Ascending aorta (tissue), 2 donors: ENCODE measurements at regions not wholly inside any gene's neighbourhood (a gene's known extent, or its start where the extent isn't known, plus 50 kb on each side); places are given as distances from the start of the nearest gene placed in this dataset.

Experiments used
- DNase-seq, 2 donors: peaks; one replicate each; pipeline ENCODE4 v3.0.0-alpha.2; 2019; ENCODE audit warnings: low spot score in 2 of 2
- H3K27ac ChIP-seq, 2 donors: fragments of 200-600 bp; sonication (generic); one replicate each; pipeline ENCODE4 v1.5.1; 2016 to 2017; ENCODE audit warnings: mild to moderate bottlenecking in 1 of 2
- H3K27me3 ChIP-seq: fragments of 200-600 bp; sonication (generic); one replicate; pipeline ENCODE4 v1.5.1; 2017
- H3K36me3 ChIP-seq, 2 donors: fragments of 200-600 bp; sonication (generic); one replicate each; pipeline ENCODE4 v1.5.1; 2016
- H3K4me1 ChIP-seq, 2 donors: fragments of 200-600 bp; sonication (generic); one replicate each; pipeline ENCODE4 v1.5.1; 2016 to 2017; ENCODE audit warnings: mild to moderate bottlenecking in 1 of 2
- H3K4me3 ChIP-seq, 2 donors: fragments of 200-600 bp; sonication (generic); one replicate each; pipeline ENCODE4 v1.5.1; 2016 to 2017; ENCODE audit warnings: mild to moderate bottlenecking in 1 of 2
- H3K9me3 ChIP-seq, 2 donors: fragments of 200-600 bp; sonication (generic); one replicate each; pipeline ENCODE4 v1.5.1; 2016
- intact Hi-C: fragments of 100-400 bp; cut with DNase I; formaldehyde crosslinking; loops from one replicate; pipeline ENCODE4 v1.15.1; 2023
- TF ChIP-seq, protein P1 (sequence below), 3 experiments: fragments of 200-600 bp in 2 of 3; fragments of 450-650 bp in 1 of 3; sonication (generic) in 2 of 3; IDR thresholded peaks; one replicate each; pipeline ENCODE4 v1.5.1; 2016 to 2019; ENCODE audit warnings: antibody characterized with exemption in 3 of 3, mild to moderate bottlenecking in 1 of 3, moderate library complexity in 1 of 3

DNA sequence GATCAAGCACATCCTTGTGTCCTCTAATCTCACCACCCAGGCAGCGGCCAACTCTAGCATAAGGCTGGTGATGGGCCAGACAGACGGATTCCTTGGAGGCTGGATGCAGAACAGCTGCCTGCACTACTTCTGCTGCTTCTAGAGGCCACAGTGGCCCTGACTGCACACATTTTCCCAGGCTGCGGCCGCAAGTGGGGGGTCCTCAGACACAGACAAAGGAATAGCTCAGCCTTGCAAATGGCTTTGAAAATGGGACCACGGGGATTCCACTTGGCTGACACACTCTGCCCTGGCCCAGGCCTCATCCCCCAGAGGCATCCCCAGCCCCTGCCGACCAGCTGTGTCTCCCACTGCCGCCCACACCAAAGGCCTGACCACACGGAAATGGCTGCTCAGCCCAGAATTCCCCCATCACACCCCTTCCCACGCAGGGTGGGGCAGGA lies 540.8 kb downstream of the BNC2 start:
- intact Hi-C loops, result no loop called here
- H3K4me1 ChIP-seq, result no peaks in the 10 kb centered on the region
- H3K27me3 ChIP-seq, result no peaks in the 10 kb centered on the region
- H3K4me3 ChIP-seq, result no peak overlapping the region
- TF ChIP-seq, protein P1, sequence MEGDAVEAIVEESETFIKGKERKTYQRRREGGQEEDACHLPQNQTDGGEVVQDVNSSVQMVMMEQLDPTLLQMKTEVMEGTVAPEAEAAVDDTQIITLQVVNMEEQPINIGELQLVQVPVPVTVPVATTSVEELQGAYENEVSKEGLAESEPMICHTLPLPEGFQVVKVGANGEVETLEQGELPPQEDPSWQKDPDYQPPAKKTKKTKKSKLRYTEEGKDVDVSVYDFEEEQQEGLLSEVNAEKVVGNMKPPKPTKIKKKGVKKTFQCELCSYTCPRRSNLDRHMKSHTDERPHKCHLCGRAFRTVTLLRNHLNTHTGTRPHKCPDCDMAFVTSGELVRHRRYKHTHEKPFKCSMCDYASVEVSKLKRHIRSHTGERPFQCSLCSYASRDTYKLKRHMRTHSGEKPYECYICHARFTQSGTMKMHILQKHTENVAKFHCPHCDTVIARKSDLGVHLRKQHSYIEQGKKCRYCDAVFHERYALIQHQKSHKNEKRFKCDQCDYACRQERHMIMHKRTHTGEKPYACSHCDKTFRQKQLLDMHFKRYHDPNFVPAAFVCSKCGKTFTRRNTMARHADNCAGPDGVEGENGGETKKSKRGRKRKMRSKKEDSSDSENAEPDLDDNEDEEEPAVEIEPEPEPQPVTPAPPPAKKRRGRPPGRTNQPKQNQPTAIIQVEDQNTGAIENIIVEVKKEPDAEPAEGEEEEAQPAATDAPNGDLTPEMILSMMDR (IDR thresholded peaks at IDR 0.05), result no peak
- DNase-seq, result no peak
- no peaks in the 10 kb centered on the region for H3K36me3 ChIP-seq
- no peak overlapping the region for H3K27ac ChIP-seq
- H3K9me3 ChIP-seq, result no peaks in the 10 kb centered on the region

DNA sequence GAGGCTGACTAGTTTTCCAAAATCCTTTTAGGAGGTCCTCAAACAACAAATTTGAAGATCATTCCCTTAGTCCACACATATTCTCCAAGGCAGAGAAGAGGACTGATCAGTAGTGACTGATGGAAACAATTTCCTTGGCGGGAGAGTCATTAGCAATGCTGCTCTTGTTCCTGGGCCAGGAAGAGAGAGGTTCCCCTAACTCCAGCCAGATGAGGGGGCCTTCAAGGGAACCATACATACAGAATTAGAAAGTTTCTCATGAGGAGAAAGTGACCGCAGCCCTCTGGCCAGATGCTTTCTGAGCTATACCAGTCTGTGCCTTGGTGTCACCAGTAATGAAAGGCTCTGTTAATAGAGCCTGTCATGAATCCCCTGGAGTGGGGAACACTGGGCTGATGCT lies 539.4 kb downstream of the BNC2 start:
- TF ChIP-seq, protein P1 (IDR thresholded peaks at IDR 0.05), result no peak
- no peak overlapping the region for H3K27ac ChIP-seq
- no peaks in the 10 kb centered on the region for H3K4me1 ChIP-seq
- intact Hi-C loops, result no loop called here
- no peaks in the 10 kb centered on the region for H3K27me3 ChIP-seq
- no peaks in the 10 kb centered on the region for H3K36me3 ChIP-seq
- DNase-seq, result no peak
- H3K4me3 ChIP-seq, result no peak overlapping the region
- H3K9me3 ChIP-seq, result no peaks in the 10 kb centered on the region

DNA sequence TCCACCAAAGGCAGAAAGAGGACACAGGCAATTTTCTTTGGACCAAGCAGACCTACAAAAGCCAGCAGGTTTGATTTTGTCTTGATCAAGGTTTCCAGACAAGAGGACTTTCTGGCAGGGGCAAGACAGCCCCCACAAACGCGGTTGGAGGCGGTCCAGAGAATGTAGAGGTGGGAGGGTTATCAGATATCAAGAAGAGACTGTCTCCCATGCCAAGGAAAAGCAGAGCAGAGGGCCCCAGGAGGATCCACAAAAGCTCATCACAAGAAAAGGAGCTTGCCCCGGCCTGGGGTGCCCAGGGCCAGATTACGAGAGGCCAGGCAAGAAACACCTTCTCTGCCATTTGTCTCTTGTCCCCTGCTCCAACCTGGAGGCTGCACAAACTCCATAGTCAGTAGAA lies 538.9 kb downstream of the BNC2 start:
- H3K36me3 ChIP-seq, result no peaks in the 10 kb centered on the region
- TF ChIP-seq, protein P1 (IDR thresholded peaks at IDR 0.05), result no peak
- intact Hi-C loops, result no loop called here
- no peaks in the 10 kb centered on the region for H3K4me1 ChIP-seq
- no peak for DNase-seq
- no peak overlapping the region for H3K27ac ChIP-seq
- no peaks in the 10 kb centered on the region for H3K9me3 ChIP-seq
- no peak overlapping the region for H3K4me3 ChIP-seq
- H3K27me3 ChIP-seq, result no peaks in the 10 kb centered on the region

DNA sequence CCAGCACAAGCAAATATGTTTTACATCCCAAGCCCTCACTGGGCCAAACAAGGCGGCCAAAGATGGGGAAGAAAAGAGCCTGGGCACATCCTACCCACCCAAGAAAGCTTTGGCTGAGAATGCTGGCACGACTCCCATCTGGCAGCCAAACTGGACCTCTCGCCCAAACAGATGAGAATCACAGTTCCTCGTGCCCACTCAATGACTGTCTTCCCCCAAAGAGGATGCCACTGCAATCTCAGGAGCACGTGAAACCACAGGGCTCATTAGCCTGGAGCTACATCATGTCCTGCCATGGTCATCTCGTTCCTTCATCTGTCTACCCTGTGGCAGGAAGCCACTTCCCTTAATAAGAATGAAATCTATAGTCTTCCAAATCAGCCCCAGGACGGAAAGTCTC lies 536.8 kb downstream of the BNC2 start:
- no peaks in the 10 kb centered on the region for H3K36me3 ChIP-seq
- H3K4me3 ChIP-seq, result no peak overlapping the region
- H3K27ac ChIP-seq, result no peak overlapping the region
- H3K9me3 ChIP-seq, result no peaks in the 10 kb centered on the region
- intact Hi-C loops, result no loop called here
- H3K4me1 ChIP-seq, result no peaks in the 10 kb centered on the region
- H3K27me3 ChIP-seq, result no peaks in the 10 kb centered on the region
- DNase-seq, result no peak
- TF ChIP-seq, protein P1 (IDR thresholded peaks at IDR 0.05), result no peak

DNA sequence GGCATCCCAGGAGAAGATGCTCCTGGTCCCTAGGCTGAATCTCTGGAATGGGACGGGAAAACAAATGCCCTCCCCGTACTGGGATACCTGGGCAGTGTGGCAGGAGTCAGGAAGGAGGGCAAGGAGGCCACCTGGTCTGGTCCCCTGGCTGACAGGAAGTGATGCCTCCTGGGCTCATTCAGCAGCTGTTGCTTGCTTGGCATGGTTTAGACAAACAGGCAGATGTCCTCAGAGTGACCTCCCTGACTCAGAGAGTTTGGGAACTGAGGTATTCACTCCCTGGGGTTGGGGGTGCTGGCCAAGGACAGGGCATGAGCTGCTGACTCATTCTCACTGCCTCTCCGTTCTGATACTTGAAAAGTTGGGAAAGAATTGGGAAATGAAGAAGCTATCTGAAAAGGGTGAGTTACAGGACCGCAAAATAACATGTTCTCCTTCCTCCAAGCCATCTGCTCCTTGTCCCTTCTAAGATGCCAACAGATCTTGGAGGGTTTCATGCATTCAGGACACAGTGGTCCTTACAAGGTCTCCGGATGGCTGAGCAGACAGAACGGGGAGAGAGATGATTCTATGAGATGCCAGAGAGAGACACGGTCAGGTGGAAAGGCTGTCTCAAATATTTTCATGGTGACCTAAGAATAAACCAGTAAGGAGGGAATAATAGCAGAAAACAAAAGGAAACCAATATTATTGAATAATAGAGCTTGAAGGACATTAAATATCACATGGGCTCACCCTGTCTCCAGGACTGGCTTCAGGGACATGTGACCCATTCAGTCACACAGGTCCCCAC lies 534.5 kb downstream of the BNC2 start:
- intact Hi-C loops, result no loop called here
- Histone ChIP-seq H3K27ac (peak overlapping the region in 1 of 2 donors; percentile 38), H3K4me3 (no peak overlapping the region), H3K4me1 (no peaks in the 10 kb centered on the region), H3K27me3 (no peaks in the 10 kb centered on the region), H3K36me3 (no peaks in the 10 kb centered on the region), H3K9me3 (no peaks in the 10 kb centered on the region)
- peak; percentile 55 to 87 for DNase-seq
- TF ChIP-seq, protein P1 (IDR thresholded peaks at IDR 0.05), result no peak
